T-helper 9 cell (primary cell): ENCODE measurements at regions not wholly inside any gene's neighbourhood (a gene's known extent, or its start where the extent isn't known, plus 50 kb on each side); places are given as distances from the start of the nearest gene placed in this dataset.
"Not testable (repeated sequence)": the region's sequence is repeated elsewhere in the genome, so short reads cannot be mapped to it uniquely, and the experiment has no call there.

Experiments
- DNase-seq: peaks from one replicate; pipeline ENCODE4 v3.0.0-alpha.2; 2020

GRCh38 chr5:82470185-82470994 is 192.2 kb upstream of the RPS23 start:
- DNase-seq = no peak

GRCh38 chr5:82466986-82467561 is 188.9 kb upstream of the RPS23 start:
- DNase-seq = no peak

- DNase-seq = no peak
Measured at GRCh38 chr5:82465235-82465634, 187.1 kb upstream of the RPS23 start.

GRCh38 chr5:82459626-82460025 is 181.5 kb upstream of the RPS23 start:
- no peak for DNase-seq

GRCh38 chr5:82455317-82455716 is 177.2 kb upstream of the RPS23 start:
- DNase-seq = not testable (repeated sequence)

GRCh38 chr5:82448374-82448773 is 170.2 kb upstream of the RPS23 start:
- no peak for DNase-seq

GRCh38 chr5:82447913-82448312 is 169.8 kb upstream of the RPS23 start:
- no peak for DNase-seq

GRCh38 chr5:82446809-82447208 is 168.7 kb upstream of the RPS23 start:
- no peak for DNase-seq

GRCh38 chr5:82445726-82446335 is 167.7 kb upstream of the RPS23 start:
- DNase-seq = no peak

GRCh38 chr5:82439750-82440445 is 161.7 kb upstream of the RPS23 start:
- no peak for DNase-seq

GRCh38 chr5:82437565-82437964 is 159.4 kb upstream of the RPS23 start:
- not testable (repeated sequence) for DNase-seq

GRCh38 chr5:82436291-82436690 is 158.1 kb upstream of the RPS23 start:
- no peak for DNase-seq

- not testable (repeated sequence) for DNase-seq
Measured at GRCh38 chr5:82434696-82435660, 156.8 kb upstream of the RPS23 start.

- DNase-seq = no peak
Measured at GRCh38 chr5:82426464-82427154, 148.5 kb upstream of the RPS23 start.

GRCh38 chr5:82425591-82425990 is 147.4 kb upstream of the RPS23 start:
- DNase-seq = no peak

GRCh38 chr5:82424211-82424610 is 146.1 kb upstream of the RPS23 start:
- DNase-seq = no peak

- no peak for DNase-seq
Measured at GRCh38 chr5:82422751-82423181, 144.6 kb upstream of the RPS23 start.

GRCh38 chr5:82422001-82422740 is 144.0 kb upstream of the RPS23 start:
- no peak for DNase-seq

- DNase-seq = no peak
Measured at GRCh38 chr5:82421119-82421518, 143.0 kb upstream of the RPS23 start.

- not testable (repeated sequence) for DNase-seq
Measured at GRCh38 chr5:82420524-82420923, 142.4 kb upstream of the RPS23 start.
